Prostate gland (tissue), 2 donors: ENCODE measurements at regions not wholly inside any gene's neighbourhood (a gene's known extent, or its start where the extent isn't known, plus 50 kb on each side); places are given as distances from the start of the nearest gene placed in this dataset.
"Not testable (repeated sequence)": the region's sequence is repeated elsewhere in the genome, so short reads cannot be mapped to it uniquely, and the experiment has no call there.

Experiments
- DNase-seq: peaks from one replicate; pipeline ENCODE4 v3.0.0-alpha.2; 2019; ENCODE audit warnings: low spot score
- H3K27ac ChIP-seq, 2 donors: fragments of 200-600 bp; sonication (generic); 2 replicates each; pipeline ENCODE4 v1.5.1; 2017 to 2019
- H3K27me3 ChIP-seq: fragments of 200-600 bp; sonication (generic); replicated peaks from 2 replicates; pipeline ENCODE4 v1.5.1; 2019; ENCODE audit not compliant: insufficient read depth
- H3K36me3 ChIP-seq, 2 donors: fragments of 200-600 bp; sonication (generic); 1 replicate in 1 of 2; 2 replicates in 1 of 2; pipeline versions ENCODE4 v1.5.1 to v1.8.1; 2017 to 2019
- H3K4me1 ChIP-seq: fragments of 200-600 bp; sonication (generic); replicated peaks from 2 replicates; pipeline ENCODE4 v1.5.1; 2019
- H3K4me3 ChIP-seq, 2 donors: fragments of 200-600 bp; sonication (generic); 2 replicates each; pipeline ENCODE4 v1.5.1; 2017 to 2019
- H3K9me3 ChIP-seq: fragments of 200-600 bp; sonication (generic); 2 replicates; pipeline ENCODE4 v1.5.1; 2017
- POLR2A ChIP-seq: fragments of 450-650 bp; IDR thresholded peaks from one replicate; pipeline ENCODE4 v1.6.1; 2016; ENCODE audit warnings: antibody characterized with exemption, mild to moderate bottlenecking
- POLR2AphosphoS5 ChIP-seq: sonication (generic); formaldehyde crosslinking; IDR thresholded peaks from one replicate; pipeline ENCODE4 v1.6.1; 2017; ENCODE audit warnings: antibody characterized with exemption
- WGBS: methylation state at CpG from one replicate; pipeline ENCODE4 v1.1.5; 2018; 5-methylcytosine and 5-hydroxymethylcytosine counted together
- intact Hi-C: fragments of 100-400 bp; cut with DNase I; formaldehyde crosslinking; loops from one replicate; pipeline ENCODE4 v1.14.2; 2022
- TF ChIP-seq, protein P1 (sequence below), 4 experiments: fragments of 200-600 bp in 2 of 4; fragments of 450-650 bp in 2 of 4; sonication (generic) in 2 of 4; IDR thresholded peaks; 1 replicate in 3 of 4; 2 replicates in 1 of 4; pipeline ENCODE4 v1.5.1; 2016 to 2019; ENCODE audit warnings: antibody characterized with exemption in 4 of 4, mild to moderate bottlenecking in 2 of 4, moderate library complexity in 2 of 4

DNA sequence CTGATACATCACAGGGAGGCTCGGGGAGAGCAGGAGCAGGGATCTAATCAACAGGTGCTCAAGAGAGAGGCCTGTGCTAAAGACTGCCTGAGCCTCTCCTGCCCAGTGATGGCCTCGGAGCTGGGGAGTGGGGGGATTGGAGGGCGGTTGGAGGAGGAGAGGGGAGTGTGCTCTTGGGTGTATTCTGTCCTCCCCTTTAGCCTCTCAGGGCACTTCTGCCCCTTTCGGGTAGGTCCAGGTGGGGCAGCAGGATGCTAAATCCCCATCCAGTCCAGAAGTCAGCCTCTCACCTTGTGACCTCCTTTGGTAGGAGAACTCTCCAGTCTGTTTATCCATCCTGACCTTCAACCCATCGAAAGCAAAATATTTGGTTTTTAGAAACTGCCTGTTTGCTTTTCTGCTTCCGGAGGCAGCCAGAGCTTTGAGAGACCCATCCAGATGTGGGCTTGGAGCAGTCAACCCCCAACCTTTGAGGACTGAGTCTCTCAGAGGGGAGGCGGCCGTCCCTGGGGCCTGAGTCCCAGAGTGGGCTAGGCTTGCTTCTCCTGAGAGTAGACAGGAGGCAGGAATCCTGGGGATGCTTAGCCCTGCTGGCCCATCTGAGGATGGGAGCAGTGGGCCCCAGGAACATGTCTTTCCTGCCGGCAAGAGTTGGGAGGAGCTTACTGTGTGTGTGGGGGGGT is 105.2 kb upstream of the SYT13 start:
- intact Hi-C loops, result no loop called here
- 79% methylated on average over 7 of the region's 9 CpGs for WGBS

GRCh38 chr11:45390407-45390806 is 104.3 kb upstream of the SYT13 start:
- no peak for TF ChIP-seq POLR2A
- TF ChIP-seq, protein P1, sequence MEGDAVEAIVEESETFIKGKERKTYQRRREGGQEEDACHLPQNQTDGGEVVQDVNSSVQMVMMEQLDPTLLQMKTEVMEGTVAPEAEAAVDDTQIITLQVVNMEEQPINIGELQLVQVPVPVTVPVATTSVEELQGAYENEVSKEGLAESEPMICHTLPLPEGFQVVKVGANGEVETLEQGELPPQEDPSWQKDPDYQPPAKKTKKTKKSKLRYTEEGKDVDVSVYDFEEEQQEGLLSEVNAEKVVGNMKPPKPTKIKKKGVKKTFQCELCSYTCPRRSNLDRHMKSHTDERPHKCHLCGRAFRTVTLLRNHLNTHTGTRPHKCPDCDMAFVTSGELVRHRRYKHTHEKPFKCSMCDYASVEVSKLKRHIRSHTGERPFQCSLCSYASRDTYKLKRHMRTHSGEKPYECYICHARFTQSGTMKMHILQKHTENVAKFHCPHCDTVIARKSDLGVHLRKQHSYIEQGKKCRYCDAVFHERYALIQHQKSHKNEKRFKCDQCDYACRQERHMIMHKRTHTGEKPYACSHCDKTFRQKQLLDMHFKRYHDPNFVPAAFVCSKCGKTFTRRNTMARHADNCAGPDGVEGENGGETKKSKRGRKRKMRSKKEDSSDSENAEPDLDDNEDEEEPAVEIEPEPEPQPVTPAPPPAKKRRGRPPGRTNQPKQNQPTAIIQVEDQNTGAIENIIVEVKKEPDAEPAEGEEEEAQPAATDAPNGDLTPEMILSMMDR (IDR thresholded peaks at IDR 0.05), result no peak
- no peak for TF ChIP-seq POLR2AphosphoS5
- Histone ChIP-seq H3K9me3 (no peaks in the 10 kb centered on the region), H3K36me3 (no peaks in the 10 kb centered on the region), H3K27me3 (no peaks in the 10 kb centered on the region), H3K4me3 (no peak overlapping the region), H3K4me1 (no peaks in the 10 kb centered on the region), H3K27ac (no peak overlapping the region)
- intact Hi-C loops, result no loop called here
- WGBS, result 81% methylated on average over 5 of the region's 5 CpGs
- DNase-seq, result no peak

More for the DNA sequence above, 105.2 kb upstream of the SYT13 start:
- H3K4me1 ChIP-seq, result no peaks in the 10 kb centered on the region
- H3K9me3 ChIP-seq, result no peaks in the 10 kb centered on the region
- TF ChIP-seq, protein P1 (IDR thresholded peaks at IDR 0.05), result no peak
- no peak for TF ChIP-seq POLR2AphosphoS5
- TF ChIP-seq POLR2A, result no peak
- no peak overlapping the region for H3K27ac ChIP-seq
- no peak overlapping the region for H3K4me3 ChIP-seq
- no peaks in the 10 kb centered on the region for H3K27me3 ChIP-seq
- no peaks in the 10 kb centered on the region for H3K36me3 ChIP-seq
- no peak for DNase-seq

- DNase-seq, result no peak
Observed at GRCh38 chr11:45388472-45388871, 102.3 kb upstream of the SYT13 start.

GRCh38 chr11:45387885-45388284 is 101.7 kb upstream of the SYT13 start:
- intact Hi-C loops, DNase-seq, H3K27me3 ChIP-seq, H3K27ac ChIP-seq, H3K9me3 ChIP-seq, H3K4me1 ChIP-seq, H3K36me3 ChIP-seq, H3K4me3 ChIP-seq: not testable (repeated sequence)
- 83% methylated on average over 2 of the region's 2 CpGs for WGBS

More at GRCh38 chr11:45388472-45388871, 102.3 kb upstream of the SYT13 start:
- Histone ChIP-seq H3K27me3 (no peaks in the 10 kb centered on the region), H3K4me3 (no peak overlapping the region), H3K27ac (no peak overlapping the region), H3K9me3 (no peaks in the 10 kb centered on the region), H3K36me3 (no peaks in the 10 kb centered on the region), H3K4me1 (no peaks in the 10 kb centered on the region)
- TF ChIP-seq POLR2A (no peak), POLR2AphosphoS5 (no peak)
- TF ChIP-seq, protein P1 (IDR thresholded peaks at IDR 0.05), result no peak
- intact Hi-C loops, result no loop called here
- WGBS, result 85% methylated on average over 1 of the region's 1 CpG

DNA sequence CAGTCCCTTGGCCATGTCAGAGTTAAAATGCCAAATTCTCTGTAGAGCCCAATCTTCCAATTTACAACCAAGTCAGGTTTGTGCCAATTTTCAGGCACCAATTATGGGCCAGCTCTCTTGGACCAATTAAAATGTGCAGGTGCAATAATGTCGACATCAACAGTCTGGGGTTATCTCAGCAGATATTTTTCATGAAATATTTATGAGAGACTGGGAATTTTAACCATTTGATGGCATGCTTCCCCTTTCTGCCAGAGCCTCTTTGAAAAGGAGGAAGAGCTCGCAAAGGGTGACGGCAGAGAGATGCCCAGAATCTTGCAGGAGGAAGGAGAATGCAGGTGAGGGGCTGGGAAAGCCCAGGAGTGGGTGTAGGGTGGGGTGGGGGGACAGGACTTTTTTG is 100.8 kb upstream of the SYT13 start:
- intact Hi-C loops, result no loop called here
- H3K36me3 ChIP-seq, result no peaks in the 10 kb centered on the region
- H3K27ac ChIP-seq, result no peak overlapping the region
- 34% methylated on average over 3 of the region's 3 CpGs for WGBS
- no peak overlapping the region for H3K4me3 ChIP-seq
- no peaks in the 10 kb centered on the region for H3K4me1 ChIP-seq
- no peaks in the 10 kb centered on the region for H3K9me3 ChIP-seq
- H3K27me3 ChIP-seq, result no peaks in the 10 kb centered on the region
- TF ChIP-seq POLR2AphosphoS5 (no peak), POLR2A (no peak)
- TF ChIP-seq, protein P1 (IDR thresholded peaks at IDR 0.05), result no peak
- no peak for DNase-seq
